ENCODE measurements at regions not wholly inside any gene's neighbourhood (a gene's known extent, or its start where the extent isn't known, plus 50 kb on each side); places are given as distances from the start of the nearest gene placed in this dataset.

GRCh38 chr4:163610648-163611047 is 116.2 kb downstream of the TMA16 start:
- peaks cover 0 to 2% of the 10 kb centered on the region in 2 donors for H3K9me3 Mint-ChIP-seq
- H3K27me3 Mint-ChIP-seq = peaks cover 0 to 5% of the 10 kb centered on the region in 2 donors
- no peaks in the 10 kb centered on the region for H3K36me3 Mint-ChIP-seq (ENCODE audit: insufficient read depth)
- H3K4me1 Mint-ChIP-seq (ENCODE audit: low read depth in 2 of 2) = no peaks in the 10 kb centered on the region
- no peak overlapping the region for H3K4me3 Mint-ChIP-seq
- no peak overlapping the region for H3K27ac Mint-ChIP-seq
- ATAC-seq (replicated peaks) (no peak), DNase-seq (no peak)

GRCh38 chr4:163611182-163611581 is 116.7 kb downstream of the TMA16 start:
- DNase-seq (no peak), ATAC-seq (replicated peaks) (no peak)
- no peaks in the 10 kb centered on the region for H3K36me3 Mint-ChIP-seq (ENCODE audit: insufficient read depth)
- no peaks in the 10 kb centered on the region for H3K4me1 Mint-ChIP-seq (ENCODE audit: low read depth in 2 of 2)
- peaks cover 0 to 2% of the 10 kb centered on the region in 2 donors for H3K9me3 Mint-ChIP-seq
- H3K27me3 Mint-ChIP-seq = peaks cover 0 to 5% of the 10 kb centered on the region in 2 donors
- H3K4me3 Mint-ChIP-seq = no peak overlapping the region
- no peak overlapping the region for H3K27ac Mint-ChIP-seq

- DNase-seq (no peak), ATAC-seq (replicated peaks) (no peak)
- Mint-ChIP-seq H3K4me3 (no peak overlapping the region), H3K27ac (no peak overlapping the region), H3K9me3 (peaks cover 0 to 2% of the 10 kb centered on the region in 2 donors), H3K4me1 (ENCODE audit: low read depth in 2 of 2) (no peaks in the 10 kb centered on the region), H3K27me3 (peaks cover 0 to 5% of the 10 kb centered on the region in 2 donors), H3K36me3 (ENCODE audit: insufficient read depth) (no peaks in the 10 kb centered on the region)
Observed at GRCh38 chr4:163611784-163612445, 117.4 kb downstream of the TMA16 start.

GRCh38 chr4:163612762-163613161 is 118.3 kb downstream of the TMA16 start:
- no peaks in the 10 kb centered on the region for H3K36me3 Mint-ChIP-seq (ENCODE audit: insufficient read depth)
- peaks cover 0 to 2% of the 10 kb centered on the region in 2 donors for H3K9me3 Mint-ChIP-seq

GRCh38 chr4:163613383-163613782 is 118.9 kb downstream of the TMA16 start:
- Mint-ChIP-seq H3K4me1 (ENCODE audit: low read depth in 2 of 2) (no peaks in the 10 kb centered on the region), H3K27ac (no peak overlapping the region), H3K36me3 (ENCODE audit: insufficient read depth) (no peaks in the 10 kb centered on the region), H3K27me3 (peaks cover 0 to 5% of the 10 kb centered on the region in 2 donors), H3K4me3 (no peak overlapping the region), H3K9me3 (peaks cover 0 to 2% of the 10 kb centered on the region in 2 donors)
- ATAC-seq (replicated peaks) = no peak
- no peak for DNase-seq

More at GRCh38 chr4:163612762-163613161, 118.3 kb downstream of the TMA16 start:
- DNase-seq = no peak
- Mint-ChIP-seq H3K27ac (no peak overlapping the region), H3K4me3 (no peak overlapping the region), H3K4me1 (ENCODE audit: low read depth in 2 of 2) (no peaks in the 10 kb centered on the region), H3K27me3 (peaks cover 0 to 5% of the 10 kb centered on the region in 2 donors)
- no peak for ATAC-seq (replicated peaks)

- DNase-seq (no peak), ATAC-seq (replicated peaks) (no peak)
- no peaks in the 10 kb centered on the region for H3K4me1 Mint-ChIP-seq (ENCODE audit: low read depth in 2 of 2)
- H3K4me3 Mint-ChIP-seq = no peak overlapping the region
- peaks cover 0 to 2% of the 10 kb centered on the region in 2 donors for H3K9me3 Mint-ChIP-seq
- no peaks in the 10 kb centered on the region for H3K36me3 Mint-ChIP-seq (ENCODE audit: insufficient read depth)
- H3K27ac Mint-ChIP-seq = no peak overlapping the region
- peaks cover 0 to 12% of the 10 kb centered on the region in 2 donors for H3K27me3 Mint-ChIP-seq
Observed at GRCh38 chr4:163614866-163615265, 120.4 kb downstream of the TMA16 start.

GRCh38 chr4:163618845-163619244 is 124.4 kb downstream of the TMA16 start:
- H3K9me3 Mint-ChIP-seq = peaks cover 0 to 2% of the 10 kb centered on the region in 2 donors
- H3K27ac Mint-ChIP-seq = no peak overlapping the region
- ATAC-seq (replicated peaks) = no peak
- H3K4me3 Mint-ChIP-seq = no peak overlapping the region
- H3K27me3 Mint-ChIP-seq = peaks cover 0 to 7% of the 10 kb centered on the region in 2 donors
- DNase-seq = no peak
- H3K36me3 Mint-ChIP-seq (ENCODE audit: insufficient read depth) = no peaks in the 10 kb centered on the region
- no peaks in the 10 kb centered on the region for H3K4me1 Mint-ChIP-seq (ENCODE audit: low read depth in 2 of 2)

GRCh38 chr4:163620738-163621137 is 126.2 kb downstream of the TMA16 start:
- no peaks in the 10 kb centered on the region for H3K36me3 Mint-ChIP-seq (ENCODE audit: insufficient read depth)
- peaks cover 0 to 2% of the 10 kb centered on the region in 2 donors for H3K9me3 Mint-ChIP-seq
- no peaks in the 10 kb centered on the region for H3K4me1 Mint-ChIP-seq (ENCODE audit: low read depth in 2 of 2)
- ATAC-seq (replicated peaks) = no peak
- H3K27me3 Mint-ChIP-seq = peaks cover 0 to 7% of the 10 kb centered on the region in 2 donors
- no peak for DNase-seq
- H3K27ac Mint-ChIP-seq = no peak overlapping the region
- H3K4me3 Mint-ChIP-seq = no peak overlapping the region

- no peak for ATAC-seq (replicated peaks)
- H3K4me3 Mint-ChIP-seq = no peak overlapping the region
- no peak overlapping the region for H3K27ac Mint-ChIP-seq
Observed at GRCh38 chr4:163621821-163622220, 127.3 kb downstream of the TMA16 start.

GRCh38 chr4:163622379-163623035 is 128.0 kb downstream of the TMA16 start:
- DNase-seq (no peak), ATAC-seq (replicated peaks) (no peak)
- peaks cover 0 to 2% of the 10 kb centered on the region in 2 donors for H3K9me3 Mint-ChIP-seq
- no peaks in the 10 kb centered on the region for H3K4me1 Mint-ChIP-seq (ENCODE audit: low read depth in 2 of 2)
- H3K27me3 Mint-ChIP-seq = peaks cover 0 to 7% of the 10 kb centered on the region in 2 donors
- H3K4me3 Mint-ChIP-seq = no peak overlapping the region
- no peaks in the 10 kb centered on the region for H3K36me3 Mint-ChIP-seq (ENCODE audit: insufficient read depth)
- H3K27ac Mint-ChIP-seq = no peak overlapping the region

More at GRCh38 chr4:163621821-163622220, 127.3 kb downstream of the TMA16 start:
- peaks cover 0 to 2% of the 10 kb centered on the region in 2 donors for H3K9me3 Mint-ChIP-seq
- peaks cover 0 to 7% of the 10 kb centered on the region in 2 donors for H3K27me3 Mint-ChIP-seq
- no peaks in the 10 kb centered on the region for H3K36me3 Mint-ChIP-seq (ENCODE audit: insufficient read depth)
- no peaks in the 10 kb centered on the region for H3K4me1 Mint-ChIP-seq (ENCODE audit: low read depth in 2 of 2)
- no peak for DNase-seq

GRCh38 chr4:163623787-163624186 is 129.3 kb downstream of the TMA16 start:
- DNase-seq (no peak), ATAC-seq (replicated peaks) (no peak)
- H3K27me3 Mint-ChIP-seq = peaks cover 0 to 5% of the 10 kb centered on the region in 2 donors
- H3K27ac Mint-ChIP-seq = no peak overlapping the region
- no peaks in the 10 kb centered on the region for H3K4me1 Mint-ChIP-seq (ENCODE audit: low read depth in 2 of 2)
- no peak overlapping the region for H3K4me3 Mint-ChIP-seq
- peaks cover 0 to 2% of the 10 kb centered on the region in 2 donors for H3K9me3 Mint-ChIP-seq
- no peaks in the 10 kb centered on the region for H3K36me3 Mint-ChIP-seq (ENCODE audit: insufficient read depth)

GRCh38 chr4:163624727-163625126 is 130.2 kb downstream of the TMA16 start:
- no peak for ATAC-seq (replicated peaks)
- Mint-ChIP-seq H3K27me3 (no peaks in the 10 kb centered on the region), H3K4me3 (no peak overlapping the region), H3K9me3 (peaks cover 0 to 2% of the 10 kb centered on the region in 2 donors), H3K4me1 (ENCODE audit: low read depth in 2 of 2) (no peaks in the 10 kb centered on the region), H3K36me3 (ENCODE audit: insufficient read depth) (no peaks in the 10 kb centered on the region), H3K27ac (no peak overlapping the region)
- DNase-seq = no peak

- DNase-seq (no peak), ATAC-seq (replicated peaks) (no peak)
- Mint-ChIP-seq H3K27ac (no peak overlapping the region), H3K4me1 (ENCODE audit: low read depth in 2 of 2) (no peaks in the 10 kb centered on the region), H3K4me3 (no peak overlapping the region), H3K36me3 (ENCODE audit: insufficient read depth) (no peaks in the 10 kb centered on the region), H3K27me3 (no peaks in the 10 kb centered on the region), H3K9me3 (peaks cover 0 to 2% of the 10 kb centered on the region in 2 donors)
Observed at GRCh38 chr4:163631288-163631687, 136.8 kb downstream of the TMA16 start.

GRCh38 chr4:163638909-163639308 is 144.4 kb downstream of the TMA16 start:
- no peak overlapping the region for H3K4me3 Mint-ChIP-seq
- H3K4me1 Mint-ChIP-seq (ENCODE audit: low read depth in 2 of 2) = no peaks in the 10 kb centered on the region
- no peak overlapping the region for H3K27ac Mint-ChIP-seq

More at GRCh38 chr4:163638909-163639308, 144.4 kb downstream of the TMA16 start:
- DNase-seq (no peak), ATAC-seq (replicated peaks) (no peak)
- Mint-ChIP-seq H3K27me3 (no peaks in the 10 kb centered on the region), H3K9me3 (no peaks in the 10 kb centered on the region), H3K36me3 (ENCODE audit: insufficient read depth) (no peaks in the 10 kb centered on the region)

Measured in effector memory CD8-positive, alpha-beta T cell (primary cell).